Cardiac septum (tissue), 1 donor: ENCODE measurements at regions not wholly inside any gene's neighbourhood (a gene's known extent, or its start where the extent isn't known, plus 50 kb on each side); places are given as distances from the start of the nearest gene placed in this dataset.

ENCODE experiments used
- DNase-seq: peaks from one replicate; pipeline ENCODE4 v3.0.0-alpha.2; 2020; ENCODE audit warnings: low spot score
- intact Hi-C: fragments of 100-400 bp; cut with DNase I; formaldehyde crosslinking; loops from one replicate; pipeline ENCODE4 v1.14.0; 2022
- donor health status: DM: no; HTN: no; CAD: no.

- intact Hi-C loops: no loop called here
Observed at GRCh38 chr14:42200957-42201356, 594.3 kb downstream of the LRFN5 start.

GRCh38 chr14:42198010-42198409 lies 591.3 kb downstream of the LRFN5 start:
- intact Hi-C loops: no loop called here
- no peak for DNase-seq

More at GRCh38 chr14:42200957-42201356, 594.3 kb downstream of the LRFN5 start:
- no peak for DNase-seq

DNA sequence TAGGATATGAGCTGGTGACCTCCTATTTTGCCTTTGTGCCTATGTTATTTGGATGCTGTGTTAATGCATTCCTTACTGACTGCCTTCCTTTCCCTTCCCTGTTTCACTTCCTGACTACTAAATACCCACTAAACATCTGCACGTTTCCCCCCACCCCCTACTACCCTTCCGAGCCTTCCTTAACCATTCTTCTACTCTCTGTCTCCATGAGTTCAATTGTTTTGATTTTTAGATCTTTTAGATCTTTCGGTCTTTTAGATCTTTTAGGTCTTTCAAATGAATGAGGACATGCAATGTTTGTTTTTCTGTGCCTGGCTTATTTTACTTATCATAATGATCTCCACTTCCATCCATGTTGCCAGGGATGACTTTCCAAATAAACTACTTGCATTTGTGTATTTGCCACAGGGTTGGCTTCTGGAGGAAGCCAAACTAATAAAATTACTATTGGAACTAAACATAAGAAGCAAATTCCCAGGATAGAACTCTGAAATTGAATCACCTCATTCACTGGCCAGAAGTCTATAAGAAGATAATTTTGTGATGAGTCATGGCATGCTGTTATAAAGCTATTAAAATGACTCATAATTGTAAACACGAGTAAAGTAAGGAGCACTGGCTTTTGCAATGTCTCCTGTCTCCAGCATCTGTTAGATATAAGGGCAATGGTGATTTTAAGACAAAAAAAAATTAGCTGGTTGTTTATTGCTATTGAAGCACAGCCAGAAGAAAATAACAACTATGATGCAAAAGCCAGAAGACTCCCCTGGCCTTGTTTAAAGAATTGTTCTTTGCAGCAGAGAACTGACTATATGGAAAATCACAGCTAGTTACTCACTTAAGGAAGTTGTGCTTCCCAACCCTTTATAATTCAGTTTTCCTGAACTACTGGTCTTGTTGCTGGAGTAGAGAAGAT lies 586.3 kb downstream of the LRFN5 start:
- intact Hi-C loops: no loop called here
- no peak for DNase-seq

DNA sequence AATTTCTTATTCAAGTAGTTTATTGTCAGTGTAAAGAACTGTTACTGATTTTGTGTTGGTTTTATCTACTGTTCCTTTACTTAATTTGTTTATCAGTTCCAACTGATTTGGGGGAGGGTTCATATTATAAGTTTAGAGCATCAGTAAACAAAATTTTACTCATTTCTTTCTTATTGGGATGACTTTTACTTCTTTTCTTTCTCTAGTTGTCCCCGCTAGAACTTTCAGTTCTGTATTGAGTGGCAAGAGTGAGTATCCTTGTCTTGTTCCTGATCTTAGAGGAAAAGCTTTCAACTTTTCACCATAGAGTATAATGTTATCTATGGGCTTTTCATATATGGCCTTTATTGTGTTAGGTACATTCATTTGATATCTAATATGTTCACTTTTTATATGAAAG lies 584.1 kb downstream of the LRFN5 start:
- no peak for DNase-seq
- intact Hi-C loops: no loop called here

- intact Hi-C loops: no loop called here
Observed at GRCh38 chr14:42187846-42188245, 581.2 kb downstream of the LRFN5 start.

DNA sequence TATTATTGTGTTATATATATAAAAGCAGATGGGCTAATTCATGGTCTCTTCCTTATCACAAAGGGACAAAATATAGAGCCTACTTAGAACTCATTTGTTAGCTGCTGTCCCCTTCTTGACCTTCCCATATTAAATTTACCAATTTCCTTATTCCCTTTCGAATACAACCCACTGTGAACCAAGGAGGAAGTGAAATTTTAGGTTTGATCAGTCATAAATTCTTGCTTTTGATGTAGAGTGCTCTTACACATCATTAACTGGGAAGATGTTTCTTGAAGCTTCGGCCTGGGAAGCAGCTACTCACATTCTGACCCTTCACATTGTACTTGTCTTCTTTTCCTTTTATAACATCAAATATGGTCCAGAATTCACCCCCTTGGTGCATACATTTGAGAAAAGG lies 579.0 kb downstream of the LRFN5 start:
- no peak for DNase-seq
- intact Hi-C loops: no loop called here

More at GRCh38 chr14:42187846-42188245, 581.2 kb downstream of the LRFN5 start:
- DNase-seq: no peak

DNA sequence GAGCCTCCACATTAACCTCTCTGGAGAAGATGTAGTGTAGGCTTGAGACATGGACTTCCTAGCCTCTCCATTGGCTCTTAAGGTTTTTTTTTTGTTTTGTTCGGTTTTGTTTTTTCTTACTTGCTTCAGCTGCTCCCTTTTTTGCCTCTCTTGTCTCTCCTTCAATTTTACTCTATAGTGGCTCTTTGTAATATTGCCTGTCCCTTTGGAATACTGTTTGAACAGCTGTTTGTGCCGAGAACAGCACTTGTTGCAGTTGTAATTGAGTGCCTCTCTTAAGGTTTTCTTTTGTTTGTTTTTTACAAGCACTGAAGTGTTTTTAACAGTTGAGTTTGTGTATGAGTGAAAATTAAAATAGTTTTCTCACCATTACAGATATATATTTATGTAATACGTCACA lies 567.7 kb downstream of the LRFN5 start:
- DNase-seq: no peak
- intact Hi-C loops: no loop called here

GRCh38 chr14:42173206-42173605 lies 566.5 kb downstream of the LRFN5 start:
- intact Hi-C loops: no loop called here

DNA sequence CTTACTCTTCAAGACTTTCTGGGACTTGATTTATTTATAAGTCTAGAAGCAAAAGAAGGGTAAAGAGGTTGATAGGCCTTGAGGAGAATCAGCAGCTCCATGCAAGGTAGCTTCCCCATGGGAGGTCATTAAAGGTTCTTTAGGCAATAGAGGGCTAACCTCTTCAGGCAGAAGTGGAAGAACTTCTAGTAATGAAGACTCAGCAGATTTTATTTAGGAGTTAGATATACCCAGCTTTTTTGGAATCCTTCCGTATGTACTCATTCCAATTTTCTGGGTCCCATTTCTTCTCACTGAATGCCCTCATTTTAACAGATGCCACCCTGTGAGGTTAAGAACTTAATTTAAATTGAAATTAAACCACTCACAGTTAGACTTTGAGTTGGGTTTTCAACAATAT lies 565.6 kb downstream of the LRFN5 start:
- intact Hi-C loops: no loop called here
- DNase-seq: no peak

More at GRCh38 chr14:42173206-42173605, 566.5 kb downstream of the LRFN5 start:
- DNase-seq: no peak

GRCh38 chr14:42163136-42163535 lies 556.5 kb downstream of the LRFN5 start:
- no peak for DNase-seq
- intact Hi-C loops: no loop called here

GRCh38 chr14:42159138-42159537 lies 552.5 kb downstream of the LRFN5 start:
- intact Hi-C loops: no loop called here
- no peak for DNase-seq

- no peak for DNase-seq
- intact Hi-C loops: no loop called here
Observed at GRCh38 chr14:42149609-42150261, 543.1 kb downstream of the LRFN5 start.

GRCh38 chr14:42145766-42146165 lies 539.1 kb downstream of the LRFN5 start:
- intact Hi-C loops: no loop called here
- no peak for DNase-seq

DNA sequence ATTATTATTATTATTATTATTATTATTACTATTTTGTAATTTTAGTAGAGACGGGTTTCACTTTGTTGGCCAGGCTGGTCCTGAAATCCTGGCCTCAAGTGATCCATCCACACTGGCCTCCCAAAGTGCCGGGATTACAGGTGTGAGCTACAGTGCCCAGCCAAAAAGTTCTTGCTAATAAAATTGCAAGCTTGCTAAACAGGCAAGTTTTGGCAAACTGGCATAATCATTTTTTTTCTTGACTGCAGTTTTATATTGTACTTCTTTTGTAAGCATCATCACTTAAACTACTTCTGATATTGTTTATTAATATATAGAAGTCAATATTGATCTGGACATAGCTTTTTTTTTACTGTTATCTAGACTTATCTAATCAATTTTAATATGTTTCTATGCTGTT lies 536.4 kb downstream of the LRFN5 start:
- no peak for DNase-seq
- intact Hi-C loops: no loop called here

- DNase-seq: no peak
- intact Hi-C loops: no loop called here
Observed at GRCh38 chr14:42141328-42141727, 534.7 kb downstream of the LRFN5 start.

- intact Hi-C loops: no loop called here
- no peak for DNase-seq
Observed at GRCh38 chr14:42140831-42141279, 534.2 kb downstream of the LRFN5 start.

GRCh38 chr14:42140001-42140400 lies 533.3 kb downstream of the LRFN5 start:
- no peak for DNase-seq
- intact Hi-C loops: no loop called here

GRCh38 chr14:42138406-42138805 lies 531.7 kb downstream of the LRFN5 start:
- DNase-seq: no peak
- intact Hi-C loops: no loop called here

DNA sequence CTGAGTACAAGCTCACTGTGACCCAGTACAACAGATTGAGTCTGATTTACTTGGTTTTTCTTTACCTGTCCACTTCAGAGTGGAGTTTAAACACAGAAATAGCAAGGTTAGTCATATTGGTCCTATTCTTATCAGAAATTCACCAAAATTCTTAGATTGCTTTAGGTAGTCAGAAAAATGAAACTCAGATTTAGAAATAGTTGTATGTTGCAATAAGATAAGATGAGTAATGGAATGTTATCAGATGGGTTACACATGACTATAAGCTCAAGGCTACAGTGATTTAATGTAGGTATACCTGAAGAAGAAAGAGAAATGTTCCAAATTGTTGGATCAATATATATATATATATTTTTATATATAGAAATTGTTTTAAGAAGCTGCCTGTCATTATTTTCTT lies 524.1 kb downstream of the LRFN5 start:
- intact Hi-C loops: no loop called here
- no peak for DNase-seq

GRCh38 chr14:42123526-42123925 lies 516.9 kb downstream of the LRFN5 start:
- no peak for DNase-seq
- intact Hi-C loops: no loop called here
